ENCODE measurements at regions not wholly inside any gene's neighbourhood (a gene's known extent, or its start where the extent isn't known, plus 50 kb on each side); places are given as distances from the start of the nearest gene placed in this dataset.

DNA sequence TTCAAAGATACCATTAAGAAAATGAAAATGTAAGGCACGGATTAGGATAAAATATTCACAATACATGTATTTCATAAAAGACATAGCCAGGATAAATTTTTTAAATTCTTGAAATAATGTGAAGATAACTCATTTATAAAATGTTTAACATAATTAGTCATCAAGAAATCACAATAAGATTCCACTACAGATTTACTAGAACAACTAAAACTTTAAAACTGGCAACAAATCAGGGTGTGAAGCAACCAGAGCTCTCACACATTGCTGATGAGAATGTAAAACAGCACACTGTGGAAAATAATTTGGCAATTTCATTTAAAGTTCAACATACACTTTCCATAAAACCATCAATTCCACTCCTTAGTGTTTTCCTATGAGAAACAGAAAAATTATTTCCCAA is 89.6 kb upstream of the UBE2E3 start:
- TF ChIP-seq CTCF (IDR thresholded peaks at IDR 0.05; ENCODE audit: low read length) = no peak
- TF ChIP-seq EZH2 (optimal IDR thresholded peaks at IDR 0.05; ENCODE audit: low read depth, low read length) = no peak
